ENCODE measurements at regions not wholly inside any gene's neighbourhood (a gene's known extent, or its start where the extent isn't known, plus 50 kb on each side); places are given as distances from the start of the nearest gene placed in this dataset.
"Not testable (repeated sequence)": the region's sequence is repeated elsewhere in the genome, so short reads cannot be mapped to it uniquely, and the experiment has no call there.

GRCh38 chr12:5165296-5165970 is 121.8 kb downstream of the KCNA5 start:
- no peak for DNase-seq (ENCODE audit: low spot score)

- peak; percentile 12 for DNase-seq (ENCODE audit: low spot score)
Observed at GRCh38 chr12:5166976-5167375, 123.3 kb downstream of the KCNA5 start.

GRCh38 chr12:5168148-5168547 is 124.5 kb downstream of the KCNA5 start:
- DNase-seq (ENCODE audit: low spot score) = no peak

GRCh38 chr12:5170844-5171243 is 127.2 kb downstream of the KCNA5 start:
- no peak for DNase-seq (ENCODE audit: low spot score)

- peak; percentile 66 for DNase-seq (ENCODE audit: low spot score)
Observed at GRCh38 chr12:5171701-5172100, 128.0 kb downstream of the KCNA5 start.

GRCh38 chr12:5172886-5173285 is 129.2 kb downstream of the KCNA5 start:
- no peak for DNase-seq (ENCODE audit: low spot score)

GRCh38 chr12:5173511-5174011 is 129.9 kb downstream of the KCNA5 start:
- no peak for DNase-seq (ENCODE audit: low spot score)

- DNase-seq (ENCODE audit: low spot score) = not testable (repeated sequence)
Observed at GRCh38 chr12:5175415-5175814, 131.7 kb downstream of the KCNA5 start.

GRCh38 chr12:5176036-5176435 is 132.4 kb downstream of the KCNA5 start:
- DNase-seq (ENCODE audit: low spot score) = no peak

GRCh38 chr12:5177096-5177495 is 133.4 kb downstream of the KCNA5 start:
- no peak for DNase-seq (ENCODE audit: low spot score)

- no peak for DNase-seq (ENCODE audit: low spot score)
Observed at GRCh38 chr12:5177731-5178130, 134.1 kb downstream of the KCNA5 start.

- DNase-seq (ENCODE audit: low spot score) = no peak
Observed at GRCh38 chr12:5178571-5178970, 134.9 kb downstream of the KCNA5 start.

GRCh38 chr12:5180496-5180895 is 136.8 kb downstream of the KCNA5 start:
- no peak for DNase-seq (ENCODE audit: low spot score)

- no peak for DNase-seq (ENCODE audit: low spot score)
Observed at GRCh38 chr12:5184186-5184585, 140.5 kb downstream of the KCNA5 start.

- no peak for DNase-seq (ENCODE audit: low spot score)
Observed at GRCh38 chr12:5185435-5186069, 141.9 kb downstream of the KCNA5 start.

- DNase-seq (ENCODE audit: low spot score) = no peak
Observed at GRCh38 chr12:5186715-5187114, 143.0 kb downstream of the KCNA5 start.

- no peak for DNase-seq (ENCODE audit: low spot score)
Observed at GRCh38 chr12:5187136-5187535, 143.5 kb downstream of the KCNA5 start.

GRCh38 chr12:5188472-5188871 is 144.8 kb downstream of the KCNA5 start:
- DNase-seq (ENCODE audit: low spot score) = no peak

GRCh38 chr12:5189173-5189572 is 145.5 kb downstream of the KCNA5 start:
- no peak for DNase-seq (ENCODE audit: low spot score)

- DNase-seq (ENCODE audit: low spot score) = no peak
Observed at GRCh38 chr12:5191803-5192538, 148.3 kb downstream of the KCNA5 start.

- DNase-seq (ENCODE audit: low spot score) = no peak
Observed at GRCh38 chr12:5192726-5193125, 149.0 kb downstream of the KCNA5 start.

GRCh38 chr12:5194306-5194705 is 150.6 kb downstream of the KCNA5 start:
- no peak for DNase-seq (ENCODE audit: low spot score)

GRCh38 chr12:5195244-5195643 is 151.6 kb downstream of the KCNA5 start:
- no peak for DNase-seq (ENCODE audit: low spot score)
